CD14-positive monocyte (primary cell): ENCODE measurements at regions not wholly inside any gene's neighbourhood (a gene's known extent, or its start where the extent isn't known, plus 50 kb on each side); places are given as distances from the start of the nearest gene placed in this dataset.

Experiments used
- DNase-seq, 3 donors: peaks; one replicate each; pipeline ENCODE4 v3.0.0-alpha.2; 2011 to 2022
- H2AFZ ChIP-seq: 2 replicates; pipeline ENCODE4 v1.6.0; 2012; ENCODE audit warnings: mild to moderate bottlenecking, low read depth, low read length, inconsistent platforms; ENCODE audit not compliant: insufficient read depth, poor library complexity, severe bottlenecking
- H3K27ac ChIP-seq, 2 donors: 1 replicate in 1 of 2; 2 replicates in 1 of 2; pipeline ENCODE4 v1.5.1; 2012 to 2013; ENCODE audit warnings: low read length in 2 of 2, control low read depth in 1 of 2, inconsistent platforms in 1 of 2, low read depth in 1 of 2, mild to moderate bottlenecking in 1 of 2
- H3K27me3 ChIP-seq, 2 donors: one replicate each; pipeline versions ENCODE4 v1.6.0 to v1.6.1; 2011 to 2013; ENCODE audit warnings: low read length in 2 of 2; ENCODE audit not compliant: control insufficient read depth in 2 of 2, insufficient read depth in 2 of 2
- H3K36me3 ChIP-seq, 2 donors: replicated peaks in 1 of 2; 1 replicate in 1 of 2; 2 replicates in 1 of 2; pipeline versions ENCODE4 v1.5.1 to v1.6.1; 2012 to 2013; ENCODE audit warnings: low read length in 2 of 2, control low read depth in 1 of 2, inconsistent platforms in 1 of 2, mild to moderate bottlenecking in 1 of 2; ENCODE audit not compliant: insufficient read depth in 2 of 2, control insufficient read depth in 1 of 2
- H3K4me1 ChIP-seq, 2 donors: 1 replicate in 1 of 2; 2 replicates in 1 of 2; pipeline versions ENCODE4 v1.5.1 to v1.6.1; 2012 to 2013; ENCODE audit warnings: low read length in 2 of 2, control low read depth in 1 of 2, inconsistent platforms in 1 of 2, mild to moderate bottlenecking in 1 of 2, moderate library complexity in 1 of 2; ENCODE audit not compliant: insufficient read depth in 2 of 2, control insufficient read depth in 1 of 2
- H3K4me2 ChIP-seq: replicated peaks from 2 replicates; pipeline ENCODE3; 2012; ENCODE audit warnings: low read length, moderate library complexity, mild to moderate bottlenecking; ENCODE audit not compliant: poor library complexity, severe bottlenecking; ENCODE audit errors: extremely low read depth
- H3K4me3 ChIP-seq, 3 experiments: fragments of 200-600 bp in 1 of 3; sonication (generic) in 1 of 3; replicated peaks in 1 of 3; 1 replicate in 2 of 3; 2 replicates in 1 of 3; pipeline ENCODE4 v1.5.1; 2011 to 2013; ENCODE audit warnings: low read length in 3 of 3, mild to moderate bottlenecking in 3 of 3, control low read depth in 2 of 3, low read depth in 2 of 3, inconsistent platforms in 1 of 3, moderate library complexity in 1 of 3
- H3K79me2 ChIP-seq: 2 replicates; pipeline ENCODE4 v1.6.0; 2012; ENCODE audit warnings: mild to moderate bottlenecking, control low read depth, inconsistent platforms, low read length, moderate library complexity; ENCODE audit not compliant: insufficient read depth
- H3K9ac ChIP-seq: 2 replicates; pipeline ENCODE4 v1.6.0; 2017; ENCODE audit warnings: low read length, mild to moderate bottlenecking; ENCODE audit not compliant: insufficient read depth, poor library complexity, severe bottlenecking
- H3K9me3 ChIP-seq, 2 donors: replicated peaks in 1 of 2; 1 replicate in 1 of 2; 2 replicates in 1 of 2; pipeline versions ENCODE4 v1.5.1 to v1.6.1; 2012 to 2013; ENCODE audit warnings: low read length in 2 of 2, control low read depth in 1 of 2; ENCODE audit not compliant: control insufficient read depth in 1 of 2, insufficient read depth in 1 of 2
- H4K20me1 ChIP-seq: 2 replicates; pipeline ENCODE4 v1.6.0; 2012; ENCODE audit warnings: mild to moderate bottlenecking, low read length, control low read depth, moderate library complexity; ENCODE audit not compliant: insufficient read depth
- H3K27ac Mint-ChIP-seq, 7 donors: one replicate each; pipeline ENCODE4 v1.8.0; 2020; ENCODE audit warnings: mild to moderate bottlenecking in 7 of 7, mixed read lengths in 7 of 7, moderate library complexity in 6 of 7, inconsistent platforms in 2 of 7
- H3K27me3 Mint-ChIP-seq, 3 donors: one replicate each; pipeline ENCODE4 v1.8.0; 2021 to 2022; ENCODE audit warnings: low read depth in 3 of 3, mild to moderate bottlenecking in 3 of 3, mixed read lengths in 3 of 3, moderate library complexity in 3 of 3, inconsistent platforms in 1 of 3
- H3K36me3 Mint-ChIP-seq, 2 donors: one replicate each; pipeline ENCODE4 v1.8.0; 2020; ENCODE audit warnings: mixed read lengths in 2 of 2, inconsistent platforms in 1 of 2, mild to moderate bottlenecking in 1 of 2
- H3K4me1 Mint-ChIP-seq: one replicate; pipeline ENCODE4 v1.8.0; 2020; ENCODE audit warnings: mild to moderate bottlenecking, mixed read lengths
- H3K4me3 Mint-ChIP-seq, 2 donors: one replicate each; pipeline ENCODE4 v1.8.0; 2020; ENCODE audit warnings: mild to moderate bottlenecking in 2 of 2, mixed read lengths in 2 of 2, moderate library complexity in 1 of 2
- H3K9me3 Mint-ChIP-seq, 7 donors: one replicate each; pipeline ENCODE4 v1.8.0; 2020 to 2022; ENCODE audit warnings: mixed read lengths in 7 of 7, mild to moderate bottlenecking in 6 of 7, moderate library complexity in 6 of 7, inconsistent platforms in 2 of 7
- WGBS: methylation state at CpG from one replicate; pipeline ENCODE4 v1.1.5; 2013; ENCODE audit warnings: missing lambda C conversion rate; ENCODE audit not compliant: insufficient coverage; 5-methylcytosine and 5-hydroxymethylcytosine counted together
- intact Hi-C, 2 donors: fragments of 100-400 bp; cut with micrococcal nuclease; formaldehyde crosslinking; loops; one replicate each; pipeline versions ENCODE4 v1.15.0 to v1.15.1; 2023
- TF ChIP-seq, protein P1 (sequence below): fragments of 200-600 bp; IDR thresholded peaks from one replicate; pipeline ENCODE4 v1.8.0; 2022; ENCODE audit warnings: antibody characterized with exemption, mild to moderate bottlenecking

DNA sequence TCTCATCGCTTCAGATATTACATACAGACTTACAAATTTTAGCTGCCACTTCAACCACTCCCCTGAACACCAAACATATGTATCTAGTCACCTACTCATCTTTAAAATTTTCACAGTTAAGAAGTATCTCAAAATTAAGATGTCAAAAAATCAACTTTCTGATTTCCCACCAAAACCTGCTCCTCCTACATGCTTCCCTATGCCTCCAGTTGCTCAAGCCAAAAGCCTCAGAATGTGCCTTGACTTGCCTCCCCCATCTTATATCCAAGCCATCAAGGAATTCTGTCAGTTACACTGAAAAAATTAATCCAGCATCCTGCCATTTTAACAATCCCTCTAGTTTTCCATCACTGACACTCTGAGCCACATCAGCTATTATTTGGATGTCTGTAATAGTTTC lies 85.0 kb downstream of the SPRY2 start:
- no peaks in the 10 kb centered on the region for H3K4me1 Mint-ChIP-seq
- H3K4me1 ChIP-seq, result no peaks in the 10 kb centered on the region
- no peak overlapping the region for H3K27ac ChIP-seq
- H3K9me3 ChIP-seq, result peaks cover 5 to 13% of the 10 kb centered on the region in 2 donors
- H2AFZ ChIP-seq, result no peak overlapping the region
- TF ChIP-seq, protein P1, sequence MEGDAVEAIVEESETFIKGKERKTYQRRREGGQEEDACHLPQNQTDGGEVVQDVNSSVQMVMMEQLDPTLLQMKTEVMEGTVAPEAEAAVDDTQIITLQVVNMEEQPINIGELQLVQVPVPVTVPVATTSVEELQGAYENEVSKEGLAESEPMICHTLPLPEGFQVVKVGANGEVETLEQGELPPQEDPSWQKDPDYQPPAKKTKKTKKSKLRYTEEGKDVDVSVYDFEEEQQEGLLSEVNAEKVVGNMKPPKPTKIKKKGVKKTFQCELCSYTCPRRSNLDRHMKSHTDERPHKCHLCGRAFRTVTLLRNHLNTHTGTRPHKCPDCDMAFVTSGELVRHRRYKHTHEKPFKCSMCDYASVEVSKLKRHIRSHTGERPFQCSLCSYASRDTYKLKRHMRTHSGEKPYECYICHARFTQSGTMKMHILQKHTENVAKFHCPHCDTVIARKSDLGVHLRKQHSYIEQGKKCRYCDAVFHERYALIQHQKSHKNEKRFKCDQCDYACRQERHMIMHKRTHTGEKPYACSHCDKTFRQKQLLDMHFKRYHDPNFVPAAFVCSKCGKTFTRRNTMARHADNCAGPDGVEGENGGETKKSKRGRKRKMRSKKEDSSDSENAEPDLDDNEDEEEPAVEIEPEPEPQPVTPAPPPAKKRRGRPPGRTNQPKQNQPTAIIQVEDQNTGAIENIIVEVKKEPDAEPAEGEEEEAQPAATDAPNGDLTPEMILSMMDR, result no peak
- 100% methylated on average over 1 of the region's 1 CpG for WGBS
- H3K27me3 ChIP-seq, result no peaks in the 10 kb centered on the region
- no peaks in the 10 kb centered on the region for H3K36me3 ChIP-seq
- H3K27me3 Mint-ChIP-seq, result no peaks in the 10 kb centered on the region
- H4K20me1 ChIP-seq, result no peaks in the 10 kb centered on the region
- H3K36me3 Mint-ChIP-seq, result no peaks in the 10 kb centered on the region
- no peak overlapping the region for H3K4me2 ChIP-seq
- no peak overlapping the region for H3K27ac Mint-ChIP-seq
- no peak overlapping the region for H3K4me3 ChIP-seq
- H3K4me3 Mint-ChIP-seq, result no peak overlapping the region
- no peak overlapping the region for H3K9ac ChIP-seq
- intact Hi-C loops, result no loop called here
- no peak for DNase-seq
- no peaks in the 10 kb centered on the region for H3K79me2 ChIP-seq
- peaks cover 13 to 27% (median 19%) of the 10 kb centered on the region in 7 donors for H3K9me3 Mint-ChIP-seq

GRCh38 chr13:80251403-80251802 lies 89.5 kb downstream of the SPRY2 start:
- TF ChIP-seq, protein P1, result no peak
- no peak overlapping the region for H2AFZ ChIP-seq
- Mint-ChIP-seq H3K27me3 (peaks cover 0 to 2% (median 0%) of the 10 kb centered on the region in 3 donors), H3K36me3 (no peaks in the 10 kb centered on the region), H3K4me1 (peaks cover 6% of the 10 kb centered on the region), H3K9me3 (peaks cover 0 to 10% (median 5%) of the 10 kb centered on the region in 7 donors), H3K27ac (no peak overlapping the region), H3K4me3 (no peak overlapping the region)
- DNase-seq, result no peak
- H3K9ac ChIP-seq, result no peak overlapping the region
- peaks cover 6 to 9% of the 10 kb centered on the region in 2 donors for H3K4me1 ChIP-seq
- H3K27ac ChIP-seq, result no peak overlapping the region
- no peaks in the 10 kb centered on the region for H3K27me3 ChIP-seq
- H3K9me3 ChIP-seq, result no peaks in the 10 kb centered on the region
- H4K20me1 ChIP-seq, result no peaks in the 10 kb centered on the region
- intact Hi-C loops, result no loop called here
- no peaks in the 10 kb centered on the region for H3K36me3 ChIP-seq
- no peaks in the 10 kb centered on the region for H3K79me2 ChIP-seq
- WGBS, result 90% methylated on average over 1 of the region's 2 CpGs
- H3K4me2 ChIP-seq, result no peak overlapping the region
- no peak overlapping the region for H3K4me3 ChIP-seq
